ENCODE measurements at regions not wholly inside any gene's neighbourhood (a gene's known extent, or its start where the extent isn't known, plus 50 kb on each side); places are given as distances from the start of the nearest gene placed in this dataset.

- no peak overlapping the region for H3K4me3 ChIP-seq (ENCODE audit: low read depth, low read length)
- DNase-seq (ENCODE audit: low read depth), result no peak
- TF ChIP-seq CTCF (IDR thresholded peaks at IDR 0.05; ENCODE audit: insufficient read depth, low read depth, low read length, missing control alignments), result no peak
Observed at GRCh38 chr11:100561323-100561722, 125.8 kb upstream of the ARHGAP42 start.

DNA sequence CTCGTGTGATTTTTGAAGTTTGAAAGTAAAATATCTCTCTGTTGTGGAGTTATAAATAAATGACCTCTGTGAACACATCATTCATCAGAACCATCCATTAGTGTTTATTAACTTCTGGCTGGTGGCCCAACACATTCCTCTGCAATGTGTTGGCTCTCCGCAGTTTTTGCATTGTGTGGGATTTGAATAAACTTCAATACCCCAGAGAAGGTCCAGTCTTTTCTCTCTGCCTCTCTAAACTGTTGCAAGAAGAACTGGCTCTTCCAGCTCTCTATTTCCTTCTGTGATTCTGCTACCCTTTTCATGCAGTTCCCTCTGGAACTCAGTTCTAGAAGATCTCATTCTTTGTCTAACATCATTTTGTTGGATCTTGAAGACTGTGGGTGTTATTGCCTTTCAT, 125.0 kb upstream of the ARHGAP42 start:
- no peak for DNase-seq (ENCODE audit: low read depth)
- H3K4me3 ChIP-seq (ENCODE audit: low read depth, low read length), result no peak overlapping the region
- no peak for TF ChIP-seq CTCF (IDR thresholded peaks at IDR 0.05; ENCODE audit: insufficient read depth, low read depth, low read length, missing control alignments)

GRCh38 chr11:100563541-100564280, 123.4 kb upstream of the ARHGAP42 start:
- no peak overlapping the region for H3K4me3 ChIP-seq (ENCODE audit: low read depth, low read length)
- DNase-seq (ENCODE audit: low read depth), result no peak
- TF ChIP-seq CTCF (IDR thresholded peaks at IDR 0.05; ENCODE audit: insufficient read depth, low read depth, low read length, missing control alignments), result no peak

GRCh38 chr11:100573911-100574513, 113.1 kb upstream of the ARHGAP42 start:
- TF ChIP-seq CTCF (IDR thresholded peaks at IDR 0.05; ENCODE audit: insufficient read depth, low read depth, low read length, missing control alignments), result no peak
- H3K4me3 ChIP-seq (ENCODE audit: low read depth, low read length), result no peak overlapping the region
- no peak for DNase-seq (ENCODE audit: low read depth)

DNA sequence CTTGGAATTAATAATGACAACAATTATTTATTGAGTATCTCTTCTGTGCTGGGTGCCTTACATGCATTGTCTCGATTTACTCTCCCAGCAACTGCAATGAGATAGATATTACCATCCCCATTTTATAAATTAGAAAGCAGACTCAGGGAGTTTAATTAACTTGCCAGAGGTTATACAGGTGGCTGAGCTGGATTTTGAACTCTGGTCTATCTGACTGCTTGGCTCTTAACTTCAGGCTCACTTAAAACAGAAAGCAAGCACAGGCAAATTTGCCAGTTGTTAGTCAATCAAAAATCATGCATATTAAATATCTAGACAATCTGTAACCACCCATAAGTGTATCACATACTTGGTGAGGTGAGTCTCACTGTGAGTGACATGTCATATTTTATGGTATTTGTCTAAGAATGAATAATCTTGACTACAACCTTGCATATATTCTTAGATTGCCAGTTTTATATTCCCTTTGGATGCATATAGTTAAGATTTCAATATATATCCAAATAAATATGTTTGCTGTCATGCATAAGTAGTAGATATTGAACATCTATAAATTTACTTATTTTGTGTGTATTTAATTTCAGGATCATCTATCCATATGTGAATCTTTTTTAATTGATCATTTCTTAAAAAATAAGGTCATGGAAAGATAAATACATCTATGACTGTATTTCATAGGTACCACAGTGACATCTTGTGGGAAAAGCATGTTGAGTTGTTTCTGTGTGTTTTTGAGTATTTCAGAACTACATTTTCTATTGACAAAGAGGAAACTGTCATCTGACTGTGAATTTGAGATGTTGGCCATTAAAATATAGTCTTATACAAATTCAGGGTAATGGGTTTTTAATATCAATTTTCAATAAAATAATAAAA, 112.0 kb upstream of the ARHGAP42 start:
- H3K4me3 ChIP-seq (ENCODE audit: low read depth, low read length), result no peak overlapping the region
- TF ChIP-seq CTCF (IDR thresholded peaks at IDR 0.05; ENCODE audit: insufficient read depth, low read depth, low read length, missing control alignments), result no peak
- DNase-seq (ENCODE audit: low read depth), result no peak

GRCh38 chr11:100575860-100576717, 111.0 kb upstream of the ARHGAP42 start:
- no peak overlapping the region for H3K4me3 ChIP-seq (ENCODE audit: low read depth, low read length)
- peak; percentile 68 for DNase-seq (ENCODE audit: low read depth)
- TF ChIP-seq CTCF (IDR thresholded peaks at IDR 0.05; ENCODE audit: insufficient read depth, low read depth, low read length, missing control alignments), result peak; percentile 65
